ENCODE measurements at regions not wholly inside any gene's neighbourhood (a gene's known extent, or its start where the extent isn't known, plus 50 kb on each side); places are given as distances from the start of the nearest gene placed in this dataset.

DNA sequence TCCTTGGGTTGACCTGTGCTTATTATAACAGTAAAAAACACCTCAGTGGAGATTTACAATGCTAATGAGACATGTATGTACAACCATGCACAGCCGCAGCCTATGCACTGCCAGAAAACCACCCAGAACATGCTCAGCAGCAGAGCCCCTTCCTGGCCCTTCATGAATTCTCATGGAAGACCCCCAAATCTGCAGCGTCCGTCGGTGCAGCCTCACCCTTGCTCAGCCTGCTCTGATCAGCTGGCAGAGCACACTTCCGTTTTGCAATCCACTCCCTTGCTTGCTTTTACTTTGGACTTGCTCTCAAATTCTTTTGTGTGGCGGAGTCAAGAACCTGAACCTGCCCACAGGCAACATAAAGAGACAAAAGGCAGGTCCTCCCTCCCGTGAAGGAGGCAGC, 378.2 kb upstream of the SULF2 start:
- no peak for TF ChIP-seq POLR2A (IDR thresholded peaks at IDR 0.05)
- no peak for TF ChIP-seq CTCF (IDR thresholded peaks at IDR 0.05)
- no peaks in the 10 kb centered on the region for H3K9me3 ChIP-seq
- WGBS, 2 donors, result 20 to 31% methylated on average over 1 to 6 of the region's 7 CpGs
- peaks cover 0 to 12% (median 0%) of the 10 kb centered on the region in 3 donors for H3K4me1 ChIP-seq
- DNase-seq, result no peak
- no peaks in the 10 kb centered on the region for H3K36me3 ChIP-seq
- H3K27ac ChIP-seq, result no peak overlapping the region
- H3K27me3 ChIP-seq, result peaks cover 0 to 54% (median 0%) of the 10 kb centered on the region in 4 donors
- intact Hi-C loops (cut with DNase I), result no loop called here
- H3K4me3 ChIP-seq, result no peak overlapping the region

- 84 to 89% methylated on average over 13 of the region's 13 CpGs for WGBS, 2 donors
- no peak overlapping the region for H3K27ac ChIP-seq
- H3K36me3 ChIP-seq, result no peaks in the 10 kb centered on the region
- peaks cover 0 to 21% (median 0%) of the 10 kb centered on the region in 3 donors for H3K4me1 ChIP-seq
- no peak for DNase-seq
- H3K9me3 ChIP-seq, result no peaks in the 10 kb centered on the region
- intact Hi-C loops (cut with DNase I), result no loop called here
- no peak for TF ChIP-seq CTCF (IDR thresholded peaks at IDR 0.05)
- no peak for TF ChIP-seq POLR2A (IDR thresholded peaks at IDR 0.05)
- no peak overlapping the region for H3K4me3 ChIP-seq
- peaks cover 0 to 45% (median 0%) of the 10 kb centered on the region in 4 donors for H3K27me3 ChIP-seq
Observed at GRCh38 chr20:48162621-48163020, 377.3 kb upstream of the SULF2 start.

DNA sequence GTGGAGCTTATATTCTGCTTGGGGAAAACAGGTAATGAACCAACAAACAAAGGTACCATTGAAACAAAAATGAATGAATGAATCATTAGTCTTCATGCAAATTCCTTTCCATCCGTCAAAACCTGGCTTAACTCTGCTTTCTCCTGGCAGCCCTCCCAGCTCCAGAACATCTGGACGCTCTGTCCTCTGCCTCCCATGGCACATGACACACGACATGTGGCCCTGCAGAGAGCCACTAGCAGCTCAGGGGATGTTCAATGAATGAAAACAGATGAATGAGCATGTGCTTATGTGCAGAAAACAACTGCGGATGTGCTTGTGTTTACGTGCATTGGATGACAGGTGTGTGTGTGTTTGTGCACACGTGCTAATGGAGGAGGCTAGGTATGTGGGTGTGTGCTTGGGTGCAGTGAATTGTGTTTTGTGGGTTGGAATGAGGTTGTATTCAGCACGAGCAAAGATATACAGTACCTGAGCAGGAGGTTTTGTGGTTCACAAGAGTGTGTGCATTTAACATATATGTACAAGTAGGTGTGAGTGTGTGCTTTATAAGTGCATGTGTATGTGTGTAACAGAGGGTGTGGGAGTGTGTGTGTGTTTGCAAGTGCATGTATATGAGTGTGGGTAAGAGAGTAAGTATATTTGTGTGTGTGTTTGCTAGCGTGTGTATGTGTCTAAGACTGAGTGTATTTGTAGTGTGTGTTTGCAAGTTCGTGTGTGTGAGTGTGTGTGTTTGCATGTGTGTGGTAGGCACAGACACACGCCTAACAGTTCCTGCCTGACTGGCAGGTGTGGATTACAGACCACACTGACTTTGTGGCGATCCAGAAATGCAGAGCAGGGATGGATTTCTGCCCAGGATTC, 374.1 kb upstream of the SULF2 start:
- no peak for DNase-seq
- whole genome bisulfite sequencing, 2 donors, result 51 to 52% methylated on average over 11 of the region's 11 CpGs
- H3K4me1 ChIP-seq, result peaks cover 0 to 27% (median 0%) of the 10 kb centered on the region in 3 donors
- peaks cover 0 to 12% (median 8%) of the 10 kb centered on the region in 3 donors for H3K9me3 ChIP-seq
- intact Hi-C loops (cut with DNase I), result no loop called here
- peaks cover 0 to 29% (median 0%) of the 10 kb centered on the region in 4 donors for H3K27me3 ChIP-seq
- H3K27ac ChIP-seq, result no peak overlapping the region
- TF ChIP-seq POLR2A (IDR thresholded peaks at IDR 0.05), result no peak
- TF ChIP-seq CTCF (IDR thresholded peaks at IDR 0.05), result no peak
- no peaks in the 10 kb centered on the region for H3K36me3 ChIP-seq
- no peak overlapping the region for H3K4me3 ChIP-seq

DNA sequence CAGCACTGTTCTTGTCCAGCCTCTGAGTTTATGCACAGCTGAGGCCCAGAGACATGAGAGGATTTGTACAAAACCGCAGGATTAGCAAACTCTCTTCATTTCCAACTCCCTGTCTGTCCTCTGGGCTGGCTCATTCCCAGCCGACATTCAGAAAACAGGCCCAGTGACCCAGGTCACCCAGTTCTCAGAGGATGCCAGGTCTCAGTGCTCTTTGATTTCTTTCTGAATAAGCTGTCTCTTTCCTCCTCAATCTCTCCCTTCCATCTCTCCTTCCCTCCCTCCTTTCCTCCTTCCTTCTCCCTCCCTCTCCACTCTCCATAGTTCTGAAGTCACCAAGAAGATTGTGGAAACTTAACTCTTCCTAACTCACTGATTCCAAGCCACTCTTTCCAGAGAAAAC, 372.7 kb upstream of the SULF2 start:
- Histone ChIP-seq H3K36me3 (no peaks in the 10 kb centered on the region), H3K4me3 (no peak overlapping the region), H3K27ac (no peak overlapping the region), H3K9me3 (peaks cover 0 to 12% (median 8%) of the 10 kb centered on the region in 3 donors), H3K4me1 (peaks cover 0 to 16% (median 0%) of the 10 kb centered on the region in 3 donors), H3K27me3 (peaks cover 0 to 40% (median 0%) of the 10 kb centered on the region in 4 donors)
- intact Hi-C loops (cut with DNase I), result no loop called here
- WGBS, 2 donors, result 20 to 36% methylated on average over 2 of the region's 2 CpGs
- TF ChIP-seq POLR2A (IDR thresholded peaks at IDR 0.05), result no peak
- no peak for TF ChIP-seq CTCF (IDR thresholded peaks at IDR 0.05)
- DNase-seq, result no peak

GRCh38 chr20:48156951-48157700, 371.8 kb upstream of the SULF2 start:
- Histone ChIP-seq H3K27me3 (peaks cover 0 to 47% (median 0%) of the 10 kb centered on the region in 4 donors), H3K4me3 (no peak overlapping the region), H3K4me1 (peaks cover 0 to 15% (median 0%) of the 10 kb centered on the region in 3 donors), H3K9me3 (peaks cover 0 to 12% (median 8%) of the 10 kb centered on the region in 3 donors), H3K36me3 (no peaks in the 10 kb centered on the region), H3K27ac (no peak overlapping the region)
- 83 to 91% methylated on average over 2 to 3 of the region's 3 CpGs for WGBS, 2 donors
- TF ChIP-seq POLR2A (IDR thresholded peaks at IDR 0.05) (no peak), CTCF (IDR thresholded peaks at IDR 0.05) (no peak)
- intact Hi-C loops (cut with DNase I), result no loop called here
- no peak for DNase-seq

Data from esophagus squamous epithelium (tissue), 5 donors.